Neuronal stem cell (in vitro differentiated cells): ENCODE measurements at regions not wholly inside any gene's neighbourhood (a gene's known extent, or its start where the extent isn't known, plus 50 kb on each side); places are given as distances from the start of the nearest gene placed in this dataset.

Experiments used
- DNase-seq: peaks from one replicate; pipeline ENCODE4 v3.0.0-alpha.2; 2013; ENCODE audit warnings: low spot score
- H2AFZ ChIP-seq: one replicate; pipeline ENCODE4 v1.6.1; 2013; ENCODE audit warnings: mild to moderate bottlenecking, low read length, inconsistent platforms
- H2AK5ac ChIP-seq: 2 replicates; pipeline ENCODE4 v1.6.1; 2013; ENCODE audit warnings: low read depth, mild to moderate bottlenecking, inconsistent platforms, low read length, moderate library complexity, mixed read lengths
- H2BK120ac ChIP-seq: 2 replicates; pipeline ENCODE4 v1.6.1; 2013; ENCODE audit warnings: low read depth, mild to moderate bottlenecking, inconsistent platforms, low read length, moderate library complexity, mixed read lengths
- H2BK12ac ChIP-seq: one replicate; pipeline ENCODE4 v1.6.1; 2013; ENCODE audit warnings: low read length, inconsistent platforms
- H2BK15ac ChIP-seq: 2 replicates; pipeline ENCODE4 v1.6.1; 2013; ENCODE audit warnings: mild to moderate bottlenecking, low read length, inconsistent platforms, mixed read lengths
- H2BK5ac ChIP-seq: one replicate; pipeline ENCODE4 v1.6.1; 2013; ENCODE audit warnings: inconsistent platforms, mild to moderate bottlenecking, low read length, moderate library complexity
- H3K14ac ChIP-seq: one replicate; pipeline ENCODE4 v1.6.1; 2013; ENCODE audit warnings: low read length, inconsistent platforms
- H3K18ac ChIP-seq: 2 replicates; pipeline ENCODE4 v1.6.1; 2013; ENCODE audit warnings: low read length, inconsistent platforms
- H3K23ac ChIP-seq: 2 replicates; pipeline ENCODE4 v1.6.1; 2013; ENCODE audit warnings: low read depth, mild to moderate bottlenecking, mixed read lengths, low read length, inconsistent platforms; ENCODE audit not compliant: poor library complexity
- H3K27ac ChIP-seq: replicated peaks from 3 replicates; pipeline ENCODE4 v1.5.1; 2013; ENCODE audit warnings: low read length, inconsistent platforms
- H3K27me3 ChIP-seq, 3 experiments: 2 replicates each; pipeline ENCODE4 v1.6.1; 2013; ENCODE audit warnings: low read length in 3 of 3, mild to moderate bottlenecking in 2 of 3, inconsistent platforms in 1 of 3, low read depth in 1 of 3, mixed read lengths in 1 of 3, moderate library complexity in 1 of 3; ENCODE audit not compliant: control insufficient read depth in 3 of 3, insufficient read depth in 3 of 3
- H3K36me3 ChIP-seq, 2 donors: replicated peaks in 1 of 2; 2 replicates each; pipeline ENCODE4 v1.6.1; 2013; ENCODE audit warnings: low read length in 2 of 2; ENCODE audit not compliant: control insufficient read depth in 2 of 2, insufficient read depth in 2 of 2
- H3K4ac ChIP-seq: 2 replicates; pipeline ENCODE4 v1.6.1; 2013; ENCODE audit warnings: inconsistent platforms, mild to moderate bottlenecking, low read length, moderate library complexity
- H3K4me1 ChIP-seq, 2 donors: 1 replicate in 1 of 2; 2 replicates in 1 of 2; pipeline ENCODE4 v1.6.1; 2013; ENCODE audit warnings: low read length in 2 of 2, low read depth in 1 of 2; ENCODE audit not compliant: control insufficient read depth in 2 of 2, insufficient read depth in 1 of 2
- H3K4me2 ChIP-seq: one replicate; pipeline ENCODE4 v1.6.1; 2013; ENCODE audit warnings: mild to moderate bottlenecking, low read length, inconsistent platforms; ENCODE audit not compliant: insufficient read depth, poor library complexity, severe bottlenecking
- H3K4me3 ChIP-seq, 2 donors: 2 replicates each; pipeline ENCODE4 v1.5.1; 2013; ENCODE audit warnings: low read length in 2 of 2, mild to moderate bottlenecking in 2 of 2, inconsistent platforms in 1 of 2, moderate library complexity in 1 of 2
- H3K79me1 ChIP-seq: one replicate; pipeline ENCODE4 v1.6.1; 2013; ENCODE audit warnings: low read depth, mild to moderate bottlenecking, inconsistent platforms, low read length, moderate library complexity
- H3K9ac ChIP-seq: one replicate; pipeline ENCODE4 v1.6.1; 2013; ENCODE audit warnings: mild to moderate bottlenecking, low read depth, low read length, inconsistent platforms; ENCODE audit not compliant: poor library complexity
- H3K9me3 ChIP-seq, 2 donors: replicated peaks in 1 of 2; 2 replicates each; pipeline versions ENCODE3 to v1.6.1; 2013; ENCODE audit warnings: low read length in 2 of 2, mild to moderate bottlenecking in 2 of 2, inconsistent platforms in 1 of 2, low read depth in 1 of 2, mixed read lengths in 1 of 2, moderate library complexity in 1 of 2; ENCODE audit not compliant: control insufficient read depth in 2 of 2, insufficient read depth in 1 of 2
- H4K8ac ChIP-seq: one replicate; pipeline ENCODE4 v1.6.1; 2013; ENCODE audit warnings: low read depth, mild to moderate bottlenecking, inconsistent platforms, low read length, moderate library complexity
- H4K91ac ChIP-seq: one replicate; pipeline ENCODE4 v1.6.1; 2013; ENCODE audit warnings: low read length, low read depth, mild to moderate bottlenecking, inconsistent platforms; ENCODE audit not compliant: poor library complexity
- WGBS, 2 donors: extraction: QIAGEN DNeasy Blood & Tissue Kit; methylation state at CpG; one replicate each; pipeline ENCODE4 v1.1.7; 2013; ENCODE audit warnings: missing lambda C conversion rate in 2 of 2, mixed read lengths in 1 of 2; ENCODE audit not compliant: insufficient read length in 2 of 2, insufficient replicate concordance in 1 of 2; ENCODE audit errors: extremely low coverage in 2 of 2; 5-methylcytosine and 5-hydroxymethylcytosine counted together

- H3K4me3 ChIP-seq: no peak overlapping the region
- H2BK12ac ChIP-seq: no peak overlapping the region
- no peak overlapping the region for H2BK5ac ChIP-seq
- no peak overlapping the region for H3K4me2 ChIP-seq
- DNase-seq: no peak
- no peak overlapping the region for H2AK5ac ChIP-seq
- H3K79me1 ChIP-seq: no peaks in the 10 kb centered on the region
- no peak overlapping the region for H3K18ac ChIP-seq
- H3K9me3 ChIP-seq: no peaks in the 10 kb centered on the region
- no peak overlapping the region for H3K4ac ChIP-seq
- no peak overlapping the region for H3K27ac ChIP-seq
- no peak overlapping the region for H4K8ac ChIP-seq
- no peak overlapping the region for H4K91ac ChIP-seq
- no peak overlapping the region for H3K14ac ChIP-seq
- H3K4me1 ChIP-seq: peaks cover 6 to 8% of the 10 kb centered on the region in 2 donors
- no CpG with 5 or more reads among the region's 1 CpG for WGBS, 2 donors
- H2BK120ac ChIP-seq: no peak overlapping the region
- no peaks in the 10 kb centered on the region for H3K27me3 ChIP-seq
- no peaks in the 10 kb centered on the region for H3K36me3 ChIP-seq
- no peak overlapping the region for H3K9ac ChIP-seq
- H2AFZ ChIP-seq: no peak overlapping the region
- H3K23ac ChIP-seq: no peak overlapping the region
- H2BK15ac ChIP-seq: no peak overlapping the region
Measured at GRCh38 chr6:11432713-11433450, 104.7 kb upstream of the TMEM170B start.

DNA sequence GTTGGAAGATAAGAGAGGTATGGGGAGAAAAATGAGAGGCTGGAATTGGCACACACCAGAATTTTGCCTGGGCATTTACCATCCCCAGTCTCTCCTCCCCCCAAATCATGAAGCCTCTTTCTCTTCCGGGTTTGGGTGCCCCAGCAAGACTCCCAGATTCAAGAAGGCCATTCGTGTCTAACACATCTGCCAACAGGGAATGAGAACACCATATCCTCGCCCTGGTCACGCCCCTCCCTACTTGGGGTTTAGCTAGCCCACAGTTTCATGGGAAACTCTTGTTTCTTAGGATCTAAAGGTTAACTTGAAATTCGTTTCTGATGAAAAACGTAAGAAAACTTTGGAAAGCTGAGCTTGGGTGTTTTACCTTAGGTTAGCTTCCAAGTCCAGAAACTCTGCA is 105.5 kb upstream of the TMEM170B start:
- H3K18ac ChIP-seq: no peak overlapping the region
- no peak overlapping the region for H2BK12ac ChIP-seq
- H2AK5ac ChIP-seq: no peak overlapping the region
- DNase-seq: no peak
- no peaks in the 10 kb centered on the region for H3K27me3 ChIP-seq
- H3K79me1 ChIP-seq: no peaks in the 10 kb centered on the region
- no peak overlapping the region for H2AFZ ChIP-seq
- H4K91ac ChIP-seq: no peak overlapping the region
- no peak overlapping the region for H3K4me3 ChIP-seq
- H4K8ac ChIP-seq: no peak overlapping the region
- H2BK15ac ChIP-seq: no peak overlapping the region
- H3K27ac ChIP-seq: no peak overlapping the region
- no CpG with 5 or more reads among the region's 6 CpGs for whole genome bisulfite sequencing, 2 donors
- peaks cover 0 to 2% of the 10 kb centered on the region in 2 donors for H3K9me3 ChIP-seq
- H2BK120ac ChIP-seq: no peak overlapping the region
- H3K36me3 ChIP-seq: peaks cover 0 to 1% of the 10 kb centered on the region in 2 donors
- H3K4me1 ChIP-seq: peaks cover 6 to 12% of the 10 kb centered on the region in 2 donors
- no peak overlapping the region for H3K9ac ChIP-seq
- H2BK5ac ChIP-seq: no peak overlapping the region
- no peak overlapping the region for H3K23ac ChIP-seq
- H3K4me2 ChIP-seq: no peak overlapping the region
- H3K14ac ChIP-seq: no peak overlapping the region
- H3K4ac ChIP-seq: no peak overlapping the region

GRCh38 chr6:11431455-11431937 is 106.1 kb upstream of the TMEM170B start:
- Histone ChIP-seq H2BK120ac (no peak overlapping the region), H2AFZ (no peak overlapping the region), H3K36me3 (peaks cover 0 to 1% of the 10 kb centered on the region in 2 donors), H3K9ac (no peak overlapping the region), H2AK5ac (no peak overlapping the region), H2BK5ac (no peak overlapping the region), H3K4ac (no peak overlapping the region), H4K91ac (no peak overlapping the region), H3K9me3 (peaks cover 0 to 2% of the 10 kb centered on the region in 2 donors), H3K18ac (no peak overlapping the region), H2BK15ac (no peak overlapping the region), H2BK12ac (no peak overlapping the region), H4K8ac (no peak overlapping the region), H3K4me1 (peaks cover 6 to 13% of the 10 kb centered on the region in 2 donors), H3K79me1 (no peaks in the 10 kb centered on the region), H3K23ac (no peak overlapping the region), H3K14ac (no peak overlapping the region), H3K27ac (no peak overlapping the region), H3K27me3 (no peaks in the 10 kb centered on the region), H3K4me3 (no peak overlapping the region), H3K4me2 (no peak overlapping the region)
- no peak for DNase-seq
- no CpG with 5 or more reads among the region's 6 CpGs for WGBS, 2 donors

GRCh38 chr6:11430036-11430435 is 107.5 kb upstream of the TMEM170B start:
- Histone ChIP-seq H3K27ac (no peak overlapping the region), H3K23ac (no peak overlapping the region), H3K36me3 (peaks cover 0 to 1% of the 10 kb centered on the region in 2 donors), H2AK5ac (no peak overlapping the region), H3K9ac (no peak overlapping the region), H3K27me3 (no peaks in the 10 kb centered on the region), H3K4me3 (no peak overlapping the region), H3K4me1 (peaks cover 10 to 24% of the 10 kb centered on the region in 2 donors), H2BK120ac (no peak overlapping the region), H2BK12ac (no peak overlapping the region), H4K8ac (no peak overlapping the region), H2AFZ (no peak overlapping the region), H2BK5ac (no peak overlapping the region), H3K79me1 (no peaks in the 10 kb centered on the region), H3K4ac (no peak overlapping the region), H3K4me2 (no peak overlapping the region), H3K18ac (no peak overlapping the region), H2BK15ac (no peak overlapping the region), H3K9me3 (peaks cover 0 to 2% of the 10 kb centered on the region in 2 donors), H4K91ac (no peak overlapping the region), H3K14ac (no peak overlapping the region)
- WGBS, 2 donors: no CpG with 5 or more reads among the region's 9 CpGs
- no peak for DNase-seq
